ENCODE measurements at regions not wholly inside any gene's neighbourhood (a gene's known extent, or its start where the extent isn't known, plus 50 kb on each side); places are given as distances from the start of the nearest gene placed in this dataset.

- DNase-seq (ENCODE audit: low read depth): no peak
Observed at GRCh38 chr20:22431419-22431818, 153.0 kb downstream of the FOXA2 start.

- no peak for DNase-seq (ENCODE audit: low read depth)
Observed at GRCh38 chr20:22430746-22431168, 153.6 kb downstream of the FOXA2 start.

GRCh38 chr20:22430154-22430745 is 154.1 kb downstream of the FOXA2 start:
- no peak for DNase-seq (ENCODE audit: low read depth)

GRCh38 chr20:22429175-22430153 is 154.9 kb downstream of the FOXA2 start:
- DNase-seq (ENCODE audit: low read depth): no peak

- DNase-seq (ENCODE audit: low read depth): no peak
Observed at GRCh38 chr20:22428051-22428450, 156.3 kb downstream of the FOXA2 start.

GRCh38 chr20:22426772-22427171 is 157.6 kb downstream of the FOXA2 start:
- DNase-seq (ENCODE audit: low read depth): no peak

- no peak for DNase-seq (ENCODE audit: low read depth)
Observed at GRCh38 chr20:22425344-22426295, 158.8 kb downstream of the FOXA2 start.

- no peak for DNase-seq (ENCODE audit: low read depth)
Observed at GRCh38 chr20:22423190-22423832, 161.1 kb downstream of the FOXA2 start.

- DNase-seq (ENCODE audit: low read depth): no peak
Observed at GRCh38 chr20:22420116-22420598, 164.2 kb downstream of the FOXA2 start.

GRCh38 chr20:22418738-22419137 is 165.6 kb downstream of the FOXA2 start:
- DNase-seq (ENCODE audit: low read depth): no peak

- DNase-seq (ENCODE audit: low read depth): peak; percentile 16
Observed at GRCh38 chr20:22414305-22414742, 170.0 kb downstream of the FOXA2 start.

GRCh38 chr20:22412977-22413868 is 171.1 kb downstream of the FOXA2 start:
- DNase-seq (ENCODE audit: low read depth): no peak

GRCh38 chr20:22411627-22412450 is 172.5 kb downstream of the FOXA2 start:
- peak; percentile 65 for DNase-seq (ENCODE audit: low read depth)

GRCh38 chr20:22411286-22411626 is 173.1 kb downstream of the FOXA2 start:
- no peak for DNase-seq (ENCODE audit: low read depth)

- no peak for DNase-seq (ENCODE audit: low read depth)
Observed at GRCh38 chr20:22410556-22411130, 173.7 kb downstream of the FOXA2 start.

- DNase-seq (ENCODE audit: low read depth): no peak
Observed at GRCh38 chr20:22408521-22409402, 175.6 kb downstream of the FOXA2 start.

GRCh38 chr20:22407237-22408193 is 176.9 kb downstream of the FOXA2 start:
- no peak for DNase-seq (ENCODE audit: low read depth)
